HG03095 (cell line): ENCODE measurements at regions not wholly inside any gene's neighbourhood (a gene's known extent, or its start where the extent isn't known, plus 50 kb on each side); places are given as distances from the start of the nearest gene placed in this dataset.

ENCODE experiments used
- ATAC-seq: cut with Tn5 transposase; IDR thresholded peaks from one replicate; pipeline ENCODE4 v1.9.1; 2021; ENCODE audit warnings: moderate library complexity; ENCODE audit not compliant: unreplicated experiment

DNA sequence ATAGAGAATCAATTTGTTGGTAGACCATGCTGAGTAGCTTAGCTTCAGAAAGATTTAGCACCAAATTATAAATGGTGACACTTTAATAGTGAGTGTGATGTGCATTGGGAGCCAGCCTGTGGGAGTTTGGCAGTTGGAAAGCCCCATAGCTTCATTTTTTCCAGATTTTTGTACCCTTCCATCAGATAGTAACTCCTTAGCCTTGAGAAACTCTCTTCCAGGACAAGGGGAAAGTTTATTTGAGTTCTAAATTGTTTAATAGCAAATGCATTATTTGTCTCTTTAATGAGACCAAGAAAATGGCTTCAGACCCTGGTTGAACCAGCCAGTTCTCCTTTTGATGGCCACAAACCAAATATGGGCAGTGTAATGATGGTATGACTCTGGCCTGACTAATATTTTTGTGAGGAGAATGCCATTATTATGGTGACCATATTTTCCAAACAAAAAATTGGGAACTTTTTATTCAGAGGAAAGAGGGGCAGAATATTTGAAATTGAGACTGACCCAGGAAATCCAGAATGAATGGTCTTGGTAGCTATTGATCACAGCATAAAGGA lies 49.8 kb downstream of the PLCE1 start:
- ATAC-seq, result no peak

DNA sequence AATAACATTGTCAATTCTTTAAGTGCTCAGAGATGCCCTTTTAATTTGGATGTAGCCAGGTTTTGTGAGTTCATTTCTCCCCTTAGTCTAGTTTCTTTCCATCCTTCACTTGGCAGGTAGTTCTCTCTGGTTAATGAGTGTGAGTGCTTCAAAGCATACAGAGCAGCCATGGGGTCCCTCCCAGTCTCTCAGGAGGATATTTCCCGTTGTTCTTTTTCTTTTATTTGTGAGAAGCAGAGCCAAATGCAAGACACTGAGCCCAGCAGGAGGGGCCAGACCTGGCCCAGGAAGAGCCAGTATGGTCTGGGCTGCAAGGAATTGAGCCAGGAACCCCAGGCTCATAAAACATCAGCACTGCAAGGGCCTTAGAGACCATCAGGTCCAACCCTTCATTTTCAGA lies 52.4 kb downstream of the PLCE1 start:
- no peak for ATAC-seq

DNA sequence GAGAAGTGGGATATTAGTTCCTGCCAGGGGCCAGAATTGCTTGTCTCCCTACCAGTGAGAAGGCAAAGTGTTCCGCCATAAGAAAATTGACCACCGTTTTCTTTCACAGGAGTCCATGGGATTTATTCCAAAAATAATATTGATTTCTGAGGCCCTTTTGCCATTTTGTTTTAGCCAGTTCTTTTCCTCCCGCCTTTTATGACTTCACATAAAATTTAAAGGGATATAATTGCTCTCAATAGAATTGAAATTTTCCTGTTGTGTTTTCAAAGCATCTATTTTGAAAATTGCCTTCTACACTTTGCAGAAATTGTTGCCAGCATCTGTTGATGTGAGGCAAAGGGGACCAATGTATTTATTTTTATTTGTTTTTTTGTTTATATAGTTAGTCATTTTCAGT lies 53.6 kb downstream of the PLCE1 start:
- no peak for ATAC-seq

DNA sequence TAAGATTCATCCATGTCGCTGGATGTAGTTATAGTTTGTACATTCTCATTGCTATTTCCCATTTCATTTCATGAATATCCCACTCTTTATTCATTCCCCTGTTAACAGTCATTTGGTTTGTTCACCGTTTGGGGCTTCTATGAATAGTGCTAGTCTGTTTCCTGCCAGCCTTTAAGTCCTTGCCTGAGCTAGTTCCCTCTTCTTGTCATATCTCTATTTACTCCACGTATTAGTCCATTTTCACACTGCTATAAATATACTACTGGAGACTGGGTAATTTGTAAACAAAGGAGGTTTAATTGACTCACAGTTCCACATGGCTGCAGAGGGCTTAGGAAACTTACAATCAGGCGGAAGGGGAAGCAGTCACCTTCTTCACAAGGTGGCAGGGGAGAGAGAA lies 56.2 kb downstream of the PLCE1 start:
- no peak for ATAC-seq

DNA sequence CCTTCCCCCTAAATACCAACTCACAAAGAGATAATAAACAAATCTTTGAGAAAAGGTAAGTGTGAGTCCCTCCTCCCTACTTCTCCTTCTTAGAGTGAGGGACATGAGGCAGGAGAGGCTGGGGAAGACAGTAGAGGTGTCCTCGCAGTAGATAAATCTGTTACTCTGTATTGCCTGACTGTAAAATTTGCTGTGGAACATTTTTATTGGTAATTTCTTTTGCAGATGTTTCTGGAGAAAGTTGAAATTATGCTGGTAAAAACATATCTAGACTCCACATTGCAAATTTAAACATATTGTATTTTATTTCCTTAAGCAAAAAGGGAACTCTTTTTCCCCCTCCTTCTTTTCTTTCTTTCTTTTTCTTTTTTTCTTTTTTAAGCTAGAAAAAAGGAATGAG lies 58.5 kb downstream of the PLCE1 start:
- no peak for ATAC-seq

DNA sequence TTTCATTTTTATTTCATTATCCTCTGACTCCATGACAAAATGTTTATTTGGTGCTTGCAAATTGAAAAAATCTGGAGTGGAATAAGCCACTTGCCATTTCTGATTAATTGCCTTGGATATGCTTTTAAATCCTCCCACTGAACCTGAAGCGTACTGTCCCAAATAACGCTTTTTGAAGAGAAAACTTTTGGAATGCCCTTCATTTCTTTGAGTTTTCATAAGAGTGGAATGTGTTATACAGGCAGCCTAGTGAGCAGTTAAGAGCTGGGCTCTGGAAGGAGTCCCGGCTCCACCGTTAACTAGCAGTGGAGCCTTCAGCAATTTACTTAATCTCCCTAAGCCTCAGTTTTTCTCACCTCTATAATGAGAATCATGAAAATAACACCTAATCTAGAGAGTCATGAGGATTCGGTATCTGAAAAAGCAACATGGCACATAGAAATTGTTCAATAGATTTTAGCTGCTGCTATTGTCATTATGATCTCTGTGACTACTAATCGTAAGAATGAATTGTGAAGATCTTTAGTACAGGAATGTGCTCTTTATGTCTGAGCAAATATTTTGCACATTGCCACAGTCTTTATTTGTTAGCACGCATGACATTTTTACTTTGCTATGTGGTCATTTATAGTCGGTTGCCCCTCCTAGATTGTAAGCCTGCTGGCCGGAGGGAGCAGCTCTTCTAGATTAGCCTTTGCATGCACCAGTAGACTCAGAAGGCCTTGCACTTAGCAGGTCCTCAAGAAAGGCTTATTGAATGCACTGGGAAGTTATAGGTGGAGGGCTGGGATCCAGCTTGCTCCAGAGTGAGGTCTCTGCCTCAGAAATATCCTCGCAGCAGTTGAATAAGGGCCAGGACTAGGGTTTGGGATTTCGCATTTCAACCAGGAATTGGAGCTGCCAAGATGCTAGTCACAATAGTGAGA lies 59.4 kb downstream of the PLCE1 start:
- ATAC-seq, result no peak

DNA sequence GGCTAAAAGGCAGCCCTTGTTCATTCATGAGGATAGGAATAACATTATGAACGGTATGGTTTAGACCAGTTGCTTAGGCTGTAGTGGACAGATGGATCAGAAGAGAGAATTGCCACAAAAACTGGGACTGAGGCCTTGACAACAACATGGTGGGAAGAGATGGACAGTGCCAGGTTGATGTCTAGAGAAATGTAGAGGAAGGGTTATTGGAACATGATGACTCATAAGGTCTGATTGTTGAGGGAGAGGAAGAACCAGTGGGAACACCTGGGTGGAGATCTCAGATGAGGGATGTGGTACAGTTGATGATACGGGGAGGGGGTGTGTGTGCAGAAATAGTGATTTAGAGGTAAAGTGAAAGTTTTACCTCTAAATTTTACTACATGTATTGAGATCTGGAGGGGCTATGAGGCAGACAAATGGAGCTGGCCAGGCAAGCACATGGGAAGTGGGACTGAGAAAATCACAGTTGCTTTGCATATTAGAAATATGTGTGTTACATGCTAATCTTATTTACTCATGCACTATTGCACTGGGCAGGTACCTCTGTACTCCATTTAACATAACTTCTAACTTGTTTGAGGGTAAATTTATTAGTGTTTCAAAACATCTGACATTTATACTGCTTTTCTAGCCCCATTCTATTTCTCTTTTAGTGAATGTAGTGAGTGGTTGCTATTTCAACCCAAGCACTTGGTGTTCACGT lies 65.6 kb downstream of the PLCE1 start:
- no peak for ATAC-seq

DNA sequence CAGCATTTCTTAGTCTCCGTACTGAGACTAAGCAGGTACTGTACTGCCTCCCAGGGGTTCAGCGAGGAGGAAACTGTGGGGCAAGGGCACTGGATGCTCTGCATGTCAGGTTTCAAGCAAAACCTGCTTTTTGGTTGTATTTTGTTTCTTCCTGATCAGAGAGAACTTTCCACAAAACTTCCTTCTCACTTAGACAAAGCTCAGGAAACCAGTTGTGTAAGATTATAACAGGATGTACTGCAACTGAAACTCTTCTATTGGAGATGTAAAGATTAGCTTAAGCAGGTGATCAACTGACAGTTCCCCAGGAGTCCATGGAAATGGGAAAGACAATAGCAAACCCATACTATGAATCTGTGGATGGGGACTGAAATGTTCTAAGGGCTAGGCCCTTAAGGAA lies 67.3 kb downstream of the PLCE1 start:
- no peak for ATAC-seq

DNA sequence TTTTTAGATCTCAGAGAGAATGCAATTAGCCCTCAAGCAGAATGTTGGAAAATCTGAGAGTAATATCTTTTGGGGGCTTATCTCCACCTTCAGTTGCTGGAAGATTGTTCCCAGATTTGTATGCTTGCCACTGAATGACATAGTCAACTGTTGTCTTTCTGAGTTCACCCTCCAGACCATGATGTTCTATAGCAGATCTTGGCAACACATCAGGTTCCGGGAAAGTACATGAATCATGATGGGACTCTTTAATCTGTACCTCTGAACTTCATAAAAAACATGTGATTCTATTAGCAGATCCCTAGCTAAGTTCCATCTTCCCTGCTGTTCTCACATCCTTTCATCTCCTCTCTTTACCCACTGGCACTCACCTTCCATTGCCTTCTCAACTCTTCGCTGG lies 68.9 kb downstream of the PLCE1 start:
- no peak for ATAC-seq

DNA sequence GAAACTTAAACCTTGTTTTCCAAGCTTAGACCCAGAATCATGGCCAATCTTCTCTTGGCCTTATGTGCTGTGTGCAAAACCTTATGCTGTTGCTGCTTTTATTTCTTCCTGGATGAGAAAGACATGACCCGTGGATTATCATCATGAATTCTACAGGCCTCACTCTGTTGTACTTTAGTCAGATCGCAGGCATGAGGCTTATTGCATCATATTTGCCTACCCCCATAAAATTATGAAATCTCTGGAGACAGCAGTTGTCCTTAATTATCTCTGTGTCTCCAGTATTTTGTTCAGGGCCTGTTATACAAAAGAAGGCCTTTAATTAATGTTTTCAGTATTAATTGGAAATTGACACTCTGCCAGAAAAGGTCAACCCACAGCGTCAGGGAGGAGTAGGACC lies 71.6 kb downstream of the PLCE1 start:
- ATAC-seq, result no peak

DNA sequence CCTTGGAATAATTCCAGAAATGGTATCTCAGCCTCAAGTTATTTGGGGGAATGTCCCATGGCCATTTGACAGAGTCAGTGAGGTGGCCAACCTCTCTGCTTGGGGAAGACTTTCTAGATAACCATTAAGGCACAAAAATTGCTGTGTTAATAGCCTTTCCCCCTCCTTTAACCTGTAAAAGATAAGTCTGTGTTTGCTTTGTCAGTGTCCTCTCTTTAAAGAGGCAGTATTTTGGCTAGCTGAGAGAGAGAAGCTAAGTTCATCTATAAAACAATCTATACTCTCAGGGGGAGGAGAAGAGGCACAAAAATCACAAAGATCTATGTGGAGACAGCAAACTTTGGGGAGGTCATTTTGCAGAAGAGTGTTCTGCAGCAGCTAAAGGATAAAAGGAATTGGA lies 72.1 kb downstream of the PLCE1 start:
- no peak for ATAC-seq

DNA sequence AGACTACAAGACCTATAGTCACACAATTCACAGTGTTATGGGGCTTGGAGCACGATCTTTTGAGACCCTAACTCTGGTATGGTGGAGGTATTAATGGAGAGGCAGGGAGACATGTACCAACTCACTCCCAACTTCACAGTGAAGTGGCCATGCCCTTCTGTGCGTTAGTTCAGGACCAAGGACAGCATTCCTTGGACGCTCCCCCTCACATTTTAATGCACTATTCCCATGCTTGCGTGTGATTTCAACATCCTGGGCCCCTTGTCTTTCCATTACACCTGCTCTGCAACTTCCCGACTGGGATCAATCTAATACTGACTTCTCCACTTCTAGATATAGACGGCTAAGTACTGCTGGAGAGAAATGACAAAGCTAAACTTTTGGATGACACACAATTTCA lies 72.7 kb downstream of the PLCE1 start:
- no peak for ATAC-seq

DNA sequence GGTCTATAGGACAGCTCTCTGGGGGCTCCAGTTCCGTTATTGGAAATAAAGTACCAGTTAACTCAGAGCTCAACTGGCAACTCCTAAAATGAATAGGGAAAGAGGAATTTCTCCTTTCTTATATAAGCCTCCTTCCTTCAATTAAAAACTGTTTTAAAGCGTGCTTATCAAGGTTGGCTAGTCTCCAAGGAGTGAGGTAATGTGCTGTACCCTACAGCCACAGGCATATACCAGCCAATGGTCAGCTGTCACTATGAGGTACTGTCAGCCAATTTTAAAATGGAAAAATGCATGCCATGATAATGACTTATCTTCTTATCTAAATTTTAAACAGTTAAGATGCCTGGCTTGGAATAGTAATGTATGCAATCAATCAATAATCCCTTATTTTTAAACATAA lies 76.2 kb downstream of the PLCE1 start:
- no peak for ATAC-seq

DNA sequence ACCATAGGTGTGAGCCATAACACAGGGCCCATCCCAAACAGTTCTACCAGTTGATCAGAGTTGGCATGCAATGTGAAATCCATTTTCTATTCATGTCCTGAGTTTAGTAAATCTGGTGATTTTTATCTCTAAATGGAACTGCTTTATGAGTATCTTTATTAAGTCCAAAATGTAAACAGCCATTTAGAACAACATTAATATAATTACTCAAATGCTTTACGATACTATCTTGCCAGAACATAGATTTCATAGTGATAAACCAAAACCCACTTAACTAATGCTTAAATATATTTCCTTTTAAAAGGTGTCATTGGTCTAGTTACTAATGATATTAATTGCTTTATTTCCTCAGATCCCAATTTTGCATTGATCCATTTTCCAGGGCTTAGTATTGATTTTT lies 80.7 kb downstream of the PLCE1 start:
- ATAC-seq, result no peak

DNA sequence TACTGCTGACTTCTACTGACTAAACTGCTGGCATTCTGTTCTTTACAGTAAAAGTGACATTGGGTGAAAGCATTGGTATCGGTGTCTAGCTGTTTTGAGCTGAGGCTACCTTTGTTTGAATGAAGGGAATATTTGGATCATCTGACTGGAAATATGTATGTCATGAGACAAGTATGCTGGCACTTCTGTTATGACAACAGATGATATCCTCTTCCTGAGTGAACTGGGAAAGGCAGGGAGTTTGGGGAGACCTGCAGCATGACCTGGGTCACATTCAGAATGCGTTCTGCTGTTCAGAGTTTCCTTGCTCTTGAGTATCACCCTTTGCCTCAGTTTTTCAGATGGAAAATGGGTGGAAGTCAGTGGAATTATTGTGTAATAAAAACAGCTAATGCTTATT lies 81.8 kb downstream of the PLCE1 start:
- ATAC-seq, result no peak

DNA sequence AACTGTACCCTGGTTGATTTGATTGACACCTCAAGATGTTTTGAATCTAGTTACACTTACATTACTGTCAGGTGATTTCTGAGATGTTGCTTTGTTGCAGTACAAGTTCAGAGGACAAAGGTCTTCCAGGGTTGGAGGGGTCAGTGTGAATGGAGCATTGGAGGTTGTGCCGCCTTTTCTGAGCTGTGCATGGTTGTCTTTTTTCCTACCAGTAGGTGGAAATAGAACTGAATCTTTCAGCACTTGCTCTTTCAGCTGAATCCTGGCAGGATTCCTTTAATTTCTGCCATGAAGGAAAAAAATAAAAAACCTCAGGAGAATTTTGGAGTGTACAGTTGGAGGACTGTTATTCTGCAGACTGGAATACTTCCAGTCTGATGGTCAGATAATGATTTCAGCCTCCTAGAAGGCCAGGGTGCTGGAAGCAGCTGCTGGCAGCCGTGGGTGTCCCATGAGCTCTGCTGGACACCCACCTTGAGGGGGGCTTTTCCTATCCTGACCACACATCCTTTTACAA lies 82.7 kb downstream of the PLCE1 start:
- ATAC-seq, result no peak

DNA sequence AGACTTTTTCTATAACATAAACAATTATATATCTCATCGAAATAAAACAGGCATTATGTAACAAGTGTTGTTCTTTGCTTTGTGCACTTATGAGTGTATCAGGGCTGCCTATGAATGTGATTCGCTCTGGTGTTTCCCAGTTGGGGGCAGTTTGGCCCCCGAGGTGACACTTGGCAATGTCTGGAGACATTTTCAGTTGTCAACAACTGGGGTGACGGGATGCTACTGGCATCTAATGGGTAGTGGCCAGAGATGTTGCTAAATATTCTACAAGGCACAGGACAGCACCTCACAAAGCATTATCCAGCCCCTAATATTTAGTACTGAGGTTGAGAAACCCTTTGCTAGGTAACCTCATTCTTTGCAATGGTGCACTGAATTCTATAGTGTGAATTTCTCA lies 83.3 kb downstream of the PLCE1 start:
- ATAC-seq, result no peak

DNA sequence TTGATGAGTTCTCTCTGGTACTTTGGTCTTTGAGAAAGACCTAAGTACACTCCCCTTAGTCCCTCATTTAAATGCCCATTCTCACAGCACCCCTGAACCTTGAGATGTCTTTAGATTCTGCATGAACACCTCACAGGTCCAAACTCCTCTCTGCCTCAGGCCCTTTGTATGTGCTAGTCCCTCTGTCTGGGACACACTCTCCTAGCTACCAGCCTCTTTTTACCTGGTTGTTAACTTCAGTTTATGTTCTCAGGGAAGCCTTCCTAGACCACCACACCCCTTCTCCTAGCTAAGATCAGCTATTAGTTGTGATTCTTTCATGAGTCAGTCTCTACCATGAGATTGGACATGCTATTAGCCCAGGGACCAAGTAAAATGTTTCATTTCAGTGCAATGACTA lies 86.4 kb downstream of the PLCE1 start:
- no peak for ATAC-seq

DNA sequence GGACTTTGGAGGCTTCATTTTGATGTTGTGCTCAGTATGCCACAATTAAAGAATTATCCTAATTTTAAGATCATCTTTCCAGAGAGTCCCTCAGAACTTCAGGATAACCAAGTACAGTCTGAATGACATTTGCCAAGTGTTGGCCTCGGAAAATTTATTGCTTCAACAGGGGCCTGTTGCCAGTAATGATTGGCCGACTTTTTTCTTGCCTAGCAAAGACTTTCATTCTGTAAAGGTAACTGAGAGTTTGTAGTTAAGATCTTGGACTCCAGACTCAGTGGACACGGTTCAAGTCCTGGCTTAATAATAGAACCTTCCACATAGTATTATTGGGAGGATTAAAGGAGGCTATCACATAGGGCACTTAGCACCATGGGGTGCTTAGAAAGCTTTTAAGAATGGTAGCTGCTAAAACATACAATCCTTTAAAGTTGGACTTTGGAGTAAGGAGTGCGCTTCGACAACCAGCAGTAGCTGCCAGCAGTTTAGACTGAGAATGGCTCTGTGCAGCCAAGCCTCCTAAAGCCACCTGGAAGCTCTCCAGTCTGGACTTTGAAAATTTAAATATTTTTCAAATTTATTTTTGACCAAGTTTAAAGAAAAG lies 90.0 kb downstream of the PLCE1 start:
- ATAC-seq, result no peak

DNA sequence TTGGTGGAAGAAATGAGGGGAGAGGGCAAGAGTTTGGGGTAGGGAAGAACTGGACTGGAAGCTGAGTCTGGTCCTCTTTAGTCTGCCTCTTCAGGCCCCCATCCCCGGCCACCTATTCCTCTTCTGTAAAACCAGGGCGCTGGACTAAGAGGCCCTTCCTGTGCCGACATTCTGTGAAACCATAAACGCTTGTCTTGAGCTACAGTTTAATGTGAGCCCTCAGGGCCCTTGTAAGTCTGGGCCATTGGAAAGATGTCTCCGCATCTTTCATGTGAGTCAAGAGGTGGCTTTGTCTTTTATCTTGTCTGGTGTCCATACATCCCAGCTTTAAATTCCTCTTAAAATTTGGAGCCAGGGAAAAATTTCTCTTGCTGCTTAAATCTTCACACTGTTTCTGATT lies 90.6 kb downstream of the PLCE1 start:
- no peak for ATAC-seq

DNA sequence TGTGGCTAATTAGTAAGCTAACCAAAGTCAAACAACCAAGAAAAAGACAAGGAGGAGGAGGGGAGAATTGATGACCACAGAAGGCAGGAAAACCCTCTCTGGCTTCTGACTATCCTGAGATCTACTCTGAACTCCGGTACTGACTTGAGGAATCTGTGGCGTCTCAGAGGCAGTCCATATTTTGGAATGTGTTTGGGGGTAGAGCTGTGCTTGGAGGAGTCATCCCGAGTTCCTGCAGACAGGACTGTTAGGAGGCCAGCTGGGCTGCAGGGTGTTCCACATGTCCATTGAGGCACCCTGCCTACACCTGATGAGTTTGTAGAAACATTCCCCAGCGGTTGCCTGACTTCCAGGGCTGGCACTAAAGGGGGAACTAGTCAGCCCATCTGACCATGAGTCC lies 91.6 kb downstream of the PLCE1 start:
- no peak for ATAC-seq
